IgD-negative memory B cell (primary cell): ENCODE measurements at regions not wholly inside any gene's neighbourhood (a gene's known extent, or its start where the extent isn't known, plus 50 kb on each side); places are given as distances from the start of the nearest gene placed in this dataset.
A peak's percentile ranks its signal among the peaks of the same experiment; 100 is the strongest.

Source experiments
- H3K27ac Mint-ChIP-seq, 3 donors: one replicate each; pipeline ENCODE4 v1.8.0; 2020 to 2022; ENCODE audit warnings: mild to moderate bottlenecking in 3 of 3, mixed read lengths in 3 of 3, moderate library complexity in 1 of 3
- H3K27me3 Mint-ChIP-seq: one replicate; pipeline ENCODE4 v1.8.0; 2021; ENCODE audit warnings: mixed read lengths
- H3K36me3 Mint-ChIP-seq: one replicate; pipeline ENCODE4 v1.8.0; 2020; ENCODE audit warnings: mild to moderate bottlenecking, mixed read lengths
- H3K4me1 Mint-ChIP-seq, 3 donors: one replicate each; pipeline ENCODE4 v1.8.0; 2020 to 2022; ENCODE audit warnings: mixed read lengths in 3 of 3, mild to moderate bottlenecking in 1 of 3
- H3K4me3 Mint-ChIP-seq, 4 donors: one replicate each; pipeline ENCODE4 v1.8.0; 2020 to 2022; ENCODE audit warnings: mild to moderate bottlenecking in 4 of 4, mixed read lengths in 4 of 4, moderate library complexity in 3 of 4
- H3K9me3 Mint-ChIP-seq, 3 donors: one replicate each; pipeline ENCODE4 v1.8.0; 2020 to 2021; ENCODE audit warnings: mixed read lengths in 3 of 3, mild to moderate bottlenecking in 1 of 3

DNA sequence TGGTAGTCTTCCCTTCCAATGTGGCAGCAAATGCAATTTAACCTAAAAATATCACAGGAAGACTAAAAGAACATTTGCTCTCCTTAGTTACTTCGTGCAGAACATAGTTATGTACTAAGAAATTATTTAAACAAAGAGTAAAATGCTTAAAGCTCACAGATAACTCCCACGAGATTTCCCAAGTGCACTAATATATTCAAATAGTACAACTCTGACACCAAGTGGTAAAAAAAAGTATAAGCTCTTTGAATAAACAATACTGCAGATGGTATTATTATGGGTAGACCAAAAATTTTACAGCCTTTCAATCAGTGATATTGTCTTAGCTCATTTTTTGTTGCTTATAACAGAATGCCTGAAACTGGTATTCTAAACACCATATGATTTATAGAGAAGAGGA lies 52.8 kb upstream of the FILIP1 start:
- H3K4me3 Mint-ChIP-seq: no peak overlapping the region
- H3K27me3 Mint-ChIP-seq: peaks cover 5% of the 10 kb centered on the region
- H3K4me1 Mint-ChIP-seq: no peaks in the 10 kb centered on the region
- no peaks in the 10 kb centered on the region for H3K36me3 Mint-ChIP-seq
- H3K27ac Mint-ChIP-seq: no peak overlapping the region
- H3K9me3 Mint-ChIP-seq: peaks cover 0 to 1% (median 0%) of the 10 kb centered on the region in 3 donors

DNA sequence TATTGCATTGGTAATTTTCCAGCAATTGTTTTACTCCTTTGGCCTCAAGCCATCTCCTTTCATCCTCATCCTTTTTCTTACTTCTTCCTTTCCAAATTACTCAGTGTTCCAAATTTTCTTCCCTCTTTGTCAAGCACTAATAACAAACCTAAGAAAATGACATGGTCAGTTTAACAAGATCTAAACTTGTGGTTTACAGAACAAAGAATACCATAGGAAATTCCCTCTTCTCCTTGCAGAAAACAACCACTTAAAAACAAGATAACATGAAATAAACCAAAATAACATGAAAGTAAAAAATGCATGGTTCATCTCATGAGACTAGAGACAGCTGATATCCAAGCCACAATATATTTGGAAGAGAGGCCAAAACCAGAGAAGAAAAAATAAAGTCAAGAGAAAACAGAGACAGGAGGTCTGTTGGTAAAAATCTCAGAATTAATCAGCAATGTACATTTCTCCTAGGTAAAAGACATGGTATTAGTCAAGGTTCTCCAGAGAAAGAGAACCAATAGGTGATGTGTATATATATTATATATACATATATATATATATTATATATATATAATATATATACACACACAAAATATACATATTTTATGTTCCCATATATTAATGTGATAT lies 51.0 kb upstream of the SENP6 start:
- peaks cover 0 to 3% (median 0%) of the 10 kb centered on the region in 3 donors for H3K4me1 Mint-ChIP-seq
- no peak overlapping the region for H3K27ac Mint-ChIP-seq
- no peak overlapping the region for H3K4me3 Mint-ChIP-seq
- H3K36me3 Mint-ChIP-seq: no peaks in the 10 kb centered on the region
- peaks cover 0 to 4% (median 0%) of the 10 kb centered on the region in 3 donors for H3K9me3 Mint-ChIP-seq
- H3K27me3 Mint-ChIP-seq: no peaks in the 10 kb centered on the region

DNA sequence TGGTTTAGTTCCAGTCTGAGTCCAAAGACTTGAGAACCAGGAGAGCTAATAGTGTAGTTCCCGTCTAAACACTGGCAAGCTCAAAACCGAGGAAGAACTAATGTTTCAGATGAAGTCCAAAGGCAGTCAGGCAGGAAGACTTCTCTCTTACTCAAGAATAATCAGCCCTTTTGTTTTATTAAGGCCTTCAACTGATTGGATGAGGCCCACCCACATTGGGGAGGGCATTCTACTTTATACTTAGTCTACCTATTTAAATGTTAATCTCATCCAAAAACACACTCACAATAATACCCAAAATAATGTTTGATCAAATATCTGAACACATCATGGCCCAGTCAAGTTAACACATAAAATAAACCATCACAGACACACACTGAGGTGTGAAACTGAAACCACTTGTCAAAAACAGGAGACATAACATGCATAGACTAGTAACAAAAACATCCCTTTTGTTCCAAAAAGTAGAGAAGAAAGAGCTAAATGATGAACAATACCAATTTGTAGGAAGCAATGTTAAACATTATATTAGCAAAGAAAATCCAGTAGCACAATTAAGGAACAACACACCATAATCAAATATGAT lies 50.2 kb upstream of the SENP6 start:
- H3K27me3 Mint-ChIP-seq: no peaks in the 10 kb centered on the region
- peaks cover 0 to 4% (median 0%) of the 10 kb centered on the region in 3 donors for H3K9me3 Mint-ChIP-seq
- no peaks in the 10 kb centered on the region for H3K36me3 Mint-ChIP-seq
- H3K27ac Mint-ChIP-seq: peak overlapping the region in 1 of 3 donors; percentile 1
- peaks cover 0 to 3% (median 0%) of the 10 kb centered on the region in 3 donors for H3K4me1 Mint-ChIP-seq
- H3K4me3 Mint-ChIP-seq: no peak overlapping the region
